Ishikawa (cell line): ENCODE measurements at regions not wholly inside any gene's neighbourhood (a gene's known extent, or its start where the extent isn't known, plus 50 kb on each side); places are given as distances from the start of the nearest gene placed in this dataset.

Experiments used
- CEBPB ChIP-seq: IDR thresholded peaks from 2 replicates; pipeline ENCODE4 v1.6.1; 2012
- CREB1 ChIP-seq: IDR thresholded peaks from 2 replicates; pipeline ENCODE4 v1.6.1; 2012; ENCODE audit warnings: low read depth
- EGR1 ChIP-seq: IDR thresholded peaks from 2 replicates; pipeline ENCODE4 v1.6.1; 2012
- EP300 ChIP-seq: IDR thresholded peaks from 2 replicates; pipeline ENCODE4 v1.6.1; 2012; ENCODE audit warnings: borderline replicate concordance
- FOXM1 ChIP-seq: IDR thresholded peaks from 2 replicates; pipeline ENCODE4 v1.6.1; 2012; ENCODE audit warnings: low read depth, borderline replicate concordance
- NFIC ChIP-seq: IDR thresholded peaks from 2 replicates; pipeline ENCODE4 v1.6.1; 2012
- RAD21 ChIP-seq: IDR thresholded peaks from 2 replicates; pipeline ENCODE4 v1.6.1; 2012; ENCODE audit warnings: low read depth
- TAF1 ChIP-seq: IDR thresholded peaks from 2 replicates; pipeline ENCODE4 v1.6.1; 2012; ENCODE audit warnings: low read depth, mild to moderate bottlenecking
- TCF12 ChIP-seq: IDR thresholded peaks from 2 replicates; pipeline ENCODE4 v1.6.1; 2012; ENCODE audit warnings: low read depth
- TEAD4 ChIP-seq: IDR thresholded peaks from 2 replicates; pipeline ENCODE4 v1.6.1; 2012
- YY1 ChIP-seq: IDR thresholded peaks from 2 replicates; pipeline ENCODE4 v1.6.1; 2012; ENCODE audit warnings: low read depth
- ZBTB7A ChIP-seq: IDR thresholded peaks from 2 replicates; pipeline ENCODE4 v1.6.1; 2012; ENCODE audit warnings: low read depth
- TF ChIP-seq, protein P1 (sequence below): IDR thresholded peaks from 2 replicates; pipeline ENCODE4 v1.6.1; 2012
- TF ChIP-seq, protein P2 (sequence below): IDR thresholded peaks from 2 replicates; pipeline ENCODE4 v1.6.1; 2012; ENCODE audit warnings: low read depth, mild to moderate bottlenecking
- TF ChIP-seq, protein P3 (sequence below): IDR thresholded peaks from 2 replicates; pipeline ENCODE4 v1.6.1; 2012

DNA sequence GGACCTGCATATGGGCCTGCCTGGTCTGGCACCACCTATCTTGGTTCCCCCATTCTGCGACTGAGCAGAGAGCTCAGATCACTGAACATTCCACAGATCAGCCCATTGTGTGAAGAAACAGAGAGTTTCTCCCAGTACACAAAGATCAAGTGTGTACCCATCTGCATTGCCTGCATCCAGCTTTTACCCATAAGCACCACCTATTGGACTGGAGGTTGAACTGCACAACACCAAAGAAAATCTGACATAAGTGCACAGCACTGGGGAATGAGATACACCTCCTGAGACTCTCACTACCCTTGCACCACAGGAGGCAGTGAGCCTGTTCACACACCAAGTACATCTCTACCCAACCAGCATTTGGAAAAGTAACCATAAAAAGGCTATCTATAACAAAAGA lies 362.6 kb upstream of the CLEC14A start:
- no peak for TF ChIP-seq TEAD4
- TF ChIP-seq CREB1: no peak
- no peak for TF ChIP-seq NFIC
- TF ChIP-seq RAD21: no peak
- TF ChIP-seq TCF12: no peak
- no peak for TF ChIP-seq EP300
- TF ChIP-seq ZBTB7A: no peak
- no peak for TF ChIP-seq YY1
- no peak for TF ChIP-seq CEBPB
- TF ChIP-seq TAF1: no peak
- TF ChIP-seq, protein P1, sequence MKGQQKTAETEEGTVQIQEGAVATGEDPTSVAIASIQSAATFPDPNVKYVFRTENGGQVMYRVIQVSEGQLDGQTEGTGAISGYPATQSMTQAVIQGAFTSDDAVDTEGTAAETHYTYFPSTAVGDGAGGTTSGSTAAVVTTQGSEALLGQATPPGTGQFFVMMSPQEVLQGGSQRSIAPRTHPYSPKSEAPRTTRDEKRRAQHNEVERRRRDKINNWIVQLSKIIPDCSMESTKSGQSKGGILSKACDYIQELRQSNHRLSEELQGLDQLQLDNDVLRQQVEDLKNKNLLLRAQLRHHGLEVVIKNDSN: no peak
- TF ChIP-seq, protein P2, sequence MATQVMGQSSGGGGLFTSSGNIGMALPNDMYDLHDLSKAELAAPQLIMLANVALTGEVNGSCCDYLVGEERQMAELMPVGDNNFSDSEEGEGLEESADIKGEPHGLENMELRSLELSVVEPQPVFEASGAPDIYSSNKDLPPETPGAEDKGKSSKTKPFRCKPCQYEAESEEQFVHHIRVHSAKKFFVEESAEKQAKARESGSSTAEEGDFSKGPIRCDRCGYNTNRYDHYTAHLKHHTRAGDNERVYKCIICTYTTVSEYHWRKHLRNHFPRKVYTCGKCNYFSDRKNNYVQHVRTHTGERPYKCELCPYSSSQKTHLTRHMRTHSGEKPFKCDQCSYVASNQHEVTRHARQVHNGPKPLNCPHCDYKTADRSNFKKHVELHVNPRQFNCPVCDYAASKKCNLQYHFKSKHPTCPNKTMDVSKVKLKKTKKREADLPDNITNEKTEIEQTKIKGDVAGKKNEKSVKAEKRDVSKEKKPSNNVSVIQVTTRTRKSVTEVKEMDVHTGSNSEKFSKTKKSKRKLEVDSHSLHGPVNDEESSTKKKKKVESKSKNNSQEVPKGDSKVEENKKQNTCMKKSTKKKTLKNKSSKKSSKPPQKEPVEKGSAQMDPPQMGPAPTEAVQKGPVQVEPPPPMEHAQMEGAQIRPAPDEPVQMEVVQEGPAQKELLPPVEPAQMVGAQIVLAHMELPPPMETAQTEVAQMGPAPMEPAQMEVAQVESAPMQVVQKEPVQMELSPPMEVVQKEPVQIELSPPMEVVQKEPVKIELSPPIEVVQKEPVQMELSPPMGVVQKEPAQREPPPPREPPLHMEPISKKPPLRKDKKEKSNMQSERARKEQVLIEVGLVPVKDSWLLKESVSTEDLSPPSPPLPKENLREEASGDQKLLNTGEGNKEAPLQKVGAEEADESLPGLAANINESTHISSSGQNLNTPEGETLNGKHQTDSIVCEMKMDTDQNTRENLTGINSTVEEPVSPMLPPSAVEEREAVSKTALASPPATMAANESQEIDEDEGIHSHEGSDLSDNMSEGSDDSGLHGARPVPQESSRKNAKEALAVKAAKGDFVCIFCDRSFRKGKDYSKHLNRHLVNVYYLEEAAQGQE: no peak
- TF ChIP-seq, protein P3, sequence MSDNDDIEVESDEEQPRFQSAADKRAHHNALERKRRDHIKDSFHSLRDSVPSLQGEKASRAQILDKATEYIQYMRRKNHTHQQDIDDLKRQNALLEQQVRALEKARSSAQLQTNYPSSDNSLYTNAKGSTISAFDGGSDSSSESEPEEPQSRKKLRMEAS: no peak
- no peak for TF ChIP-seq FOXM1
- no peak for TF ChIP-seq EGR1

DNA sequence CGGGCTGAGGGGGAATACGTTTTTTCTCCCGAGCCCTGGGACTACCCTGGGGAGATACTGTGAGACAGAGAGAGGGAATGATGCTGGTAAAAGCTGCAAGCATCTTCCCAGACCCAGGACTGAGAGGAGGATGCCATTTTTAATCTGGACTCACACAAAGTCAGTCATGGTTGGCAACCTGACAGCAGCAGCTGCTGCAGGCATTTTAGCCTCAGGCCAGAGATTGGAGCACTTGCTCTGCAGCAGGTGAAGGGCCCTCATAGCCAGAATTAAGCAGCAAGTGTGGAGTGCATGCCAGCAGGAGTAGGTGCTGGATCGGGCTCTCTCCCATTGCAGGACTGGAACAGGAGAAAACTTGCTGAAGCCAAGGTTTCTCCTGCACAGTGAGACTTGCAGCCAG lies 361.1 kb upstream of the CLEC14A start:
- TF ChIP-seq TEAD4 (no peak), TAF1 (no peak), NFIC (no peak), EP300 (no peak), YY1 (no peak), TCF12 (no peak)
- TF ChIP-seq, protein P2: no peak

DNA sequence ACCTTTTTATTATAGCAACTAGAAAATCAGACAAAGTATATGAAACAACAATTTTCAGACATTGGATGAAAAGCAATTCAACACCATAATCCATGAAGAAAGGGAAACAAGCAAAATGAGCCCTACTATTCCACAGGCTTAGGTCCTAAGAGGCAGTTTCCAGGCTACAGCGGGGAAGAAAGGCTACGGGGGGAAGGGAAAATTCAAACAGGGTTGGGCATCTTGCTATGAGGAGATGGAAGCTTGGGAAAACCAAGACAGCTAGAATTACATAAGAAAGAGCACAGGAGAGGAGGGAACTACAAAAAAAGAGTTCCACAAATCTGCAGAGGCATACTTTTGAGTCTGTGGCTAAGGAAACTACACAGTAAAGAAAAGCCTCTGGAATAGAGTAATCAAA lies 356.0 kb upstream of the CLEC14A start:
- TF ChIP-seq CREB1: no peak
- no peak for TF ChIP-seq ZBTB7A
- no peak for TF ChIP-seq FOXM1
- no peak for TF ChIP-seq TEAD4
- TF ChIP-seq, protein P2: no peak
- TF ChIP-seq EGR1: no peak
- no peak for TF ChIP-seq NFIC
- no peak for TF ChIP-seq TAF1
- TF ChIP-seq YY1: no peak
- TF ChIP-seq, protein P1: no peak
- TF ChIP-seq EP300: no peak
- TF ChIP-seq TCF12: no peak
- TF ChIP-seq, protein P3: no peak
- TF ChIP-seq RAD21: no peak
- no peak for TF ChIP-seq CEBPB

DNA sequence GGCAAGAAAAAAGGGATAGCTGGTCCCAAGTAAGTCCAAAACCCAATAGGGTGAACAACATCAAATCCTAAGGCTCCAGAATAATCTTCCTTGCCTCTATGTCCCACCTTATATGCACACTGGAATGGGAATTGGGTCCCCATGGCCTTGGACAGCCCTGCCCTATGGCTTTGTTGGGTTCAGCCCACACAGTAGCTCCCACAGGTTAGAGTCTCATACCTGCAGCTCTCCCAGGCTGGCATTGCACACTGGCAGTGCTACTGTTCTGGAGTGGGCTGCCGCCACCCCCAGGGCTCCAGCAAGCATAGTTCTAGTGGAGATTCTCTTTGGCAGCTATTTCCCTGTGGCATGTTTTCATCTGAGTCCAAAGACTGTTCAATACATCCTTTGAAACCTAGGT lies 352.4 kb upstream of the CLEC14A start:
- TF ChIP-seq RAD21 (no peak), TCF12 (no peak)
